IMR-90 (cell line): ENCODE measurements at regions not wholly inside any gene's neighbourhood (a gene's known extent, or its start where the extent isn't known, plus 50 kb on each side); places are given as distances from the start of the nearest gene placed in this dataset.

Source experiments
- ATAC-seq: fragments of 200-7000 bp; cut with Tn5 transposase; 2 replicates; pipeline ENCODE4 v1.9.1; 2020; ENCODE audit warnings: low read depth, mild to moderate bottlenecking, moderate library complexity
- BruUV-seq: library from RNA; stranded (reverse); fragments of 400-500 nt; replicated peaks from 2 replicates; lab custom pipeline; 2021; lab: Mats Ljungman, UMichigan
- CTCF ChIA-PET: fragments of 300-600 bp; formaldehyde crosslinking; extraction: SDS; loops from one replicate; lab custom pipeline; 2021; ENCODE audit warnings: antibody characterized with exemption; lab: Yijun Ruan, JAX
- POLR2A ChIA-PET: fragments of 300-600 bp; sonication (Branson Sonifier 250); formaldehyde crosslinking; loops from one replicate; lab custom pipeline; 2022; ENCODE audit warnings: antibody characterized with exemption; ENCODE audit not compliant: unreplicated experiment; lab: Charles Lee
- DNase-seq: peaks from one replicate; pipeline ENCODE4 v3.0.0; 2013
- H2AFZ ChIP-seq: replicated peaks from 2 replicates; pipeline ENCODE3; 2013; ENCODE audit warnings: low read length, mild to moderate bottlenecking; ENCODE audit not compliant: poor library complexity
- H2AK5ac ChIP-seq: 2 replicates; pipeline ENCODE4 v1.6.1; 2013; ENCODE audit warnings: low read depth, low read length, inconsistent platforms
- H2AK9ac ChIP-seq: replicated peaks from 2 replicates; pipeline ENCODE3; 2013; ENCODE audit warnings: mild to moderate bottlenecking, low read depth, low read length, moderate library complexity; ENCODE audit not compliant: poor library complexity
- H2BK120ac ChIP-seq: 2 replicates; pipeline ENCODE4 v1.6.1; 2013; ENCODE audit warnings: low read depth, low read length, inconsistent platforms
- H2BK15ac ChIP-seq: 3 replicates; pipeline ENCODE4 v1.6.1; 2013; ENCODE audit warnings: low read depth, low read length, inconsistent platforms
- H2BK20ac ChIP-seq: 2 replicates; pipeline ENCODE4 v1.6.1; 2013; ENCODE audit warnings: low read depth, mild to moderate bottlenecking, inconsistent platforms, low read length, moderate library complexity
- H2BK5ac ChIP-seq: 2 replicates; pipeline ENCODE4 v1.6.1; 2013; ENCODE audit warnings: mild to moderate bottlenecking, low read depth, low read length, inconsistent platforms; ENCODE audit not compliant: poor library complexity, severe bottlenecking
- H3K14ac ChIP-seq: replicated peaks from 2 replicates; pipeline ENCODE4 v1.6.1; 2013; ENCODE audit warnings: low read depth, low read length, inconsistent platforms
- H3K18ac ChIP-seq: 2 replicates; pipeline ENCODE4 v1.6.1; 2013; ENCODE audit warnings: low read depth, low read length, control low read depth
- H3K23ac ChIP-seq: 2 replicates; pipeline ENCODE4 v1.6.1; 2013; ENCODE audit warnings: low read depth, low read length, inconsistent platforms
- H3K27ac ChIP-seq: 2 replicates; pipeline ENCODE4 v1.5.1; 2013; ENCODE audit warnings: mild to moderate bottlenecking, control low read depth, low read length; ENCODE audit not compliant: insufficient read depth
- H3K27me3 ChIP-seq: 2 replicates; pipeline ENCODE4 v1.6.1; 2013; ENCODE audit warnings: low read length; ENCODE audit not compliant: control insufficient read depth, insufficient read depth
- H3K36me3 ChIP-seq: 2 replicates; pipeline ENCODE4 v1.6.1; 2013; ENCODE audit warnings: low read length, mixed read lengths; ENCODE audit not compliant: control insufficient read depth, insufficient read depth
- H3K4ac ChIP-seq: 2 replicates; pipeline ENCODE4 v1.6.1; 2013; ENCODE audit warnings: low read depth, low read length, inconsistent platforms
- H3K4me1 ChIP-seq: 2 replicates; pipeline ENCODE4 v1.6.1; 2013; ENCODE audit warnings: low read length, mixed read lengths; ENCODE audit not compliant: control insufficient read depth, insufficient read depth
- H3K4me2 ChIP-seq: 2 replicates; pipeline ENCODE4 v1.6.1; 2013; ENCODE audit warnings: low read depth, mild to moderate bottlenecking, control low read depth, low read length, moderate library complexity
- H3K4me3 ChIP-seq: 2 replicates; pipeline ENCODE4 v1.5.1; 2013; ENCODE audit warnings: low read depth, mild to moderate bottlenecking, control low read depth, low read length, moderate library complexity; ENCODE audit not compliant: insufficient read depth
- H3K56ac ChIP-seq: 2 replicates; pipeline ENCODE4 v1.6.1; 2013; ENCODE audit warnings: low read length, inconsistent platforms; ENCODE audit not compliant: insufficient read depth; ENCODE audit errors: extremely low read depth
- H3K79me1 ChIP-seq, 2 experiments: 2 replicates each; pipeline ENCODE4 v1.6.1; 2013; ENCODE audit warnings: low read length in 2 of 2, inconsistent platforms in 1 of 2, low read depth in 1 of 2
- H3K9ac ChIP-seq: 2 replicates; pipeline ENCODE4 v1.6.1; 2013; ENCODE audit warnings: low read depth, low read length, control low read depth
- H3K9me1 ChIP-seq: 2 replicates; pipeline ENCODE4 v1.6.1; 2013; ENCODE audit warnings: low read length, inconsistent platforms; ENCODE audit not compliant: insufficient read depth
- H3K9me3 ChIP-seq: 2 replicates; pipeline ENCODE4 v1.6.1; 2013; ENCODE audit warnings: low read length; ENCODE audit not compliant: control insufficient read depth, insufficient read depth
- H4K20me1 ChIP-seq: 2 replicates; pipeline ENCODE4 v1.6.1; 2013; ENCODE audit warnings: low read length, inconsistent platforms; ENCODE audit not compliant: insufficient read depth
- H4K5ac ChIP-seq: 2 replicates; pipeline ENCODE4 v1.6.1; 2013; ENCODE audit warnings: mild to moderate bottlenecking, low read depth, low read length, control low read depth
- H4K8ac ChIP-seq, 2 experiments: 2 replicates each; pipeline ENCODE4 v1.6.1; 2013; ENCODE audit warnings: low read depth in 2 of 2, low read length in 2 of 2, control low read depth in 1 of 2, inconsistent platforms in 1 of 2
- H4K91ac ChIP-seq: 2 replicates; pipeline ENCODE4 v1.6.1; 2013; ENCODE audit warnings: low read depth, low read length, inconsistent platforms; ENCODE audit not compliant: insufficient read depth
- POLR2A ChIP-seq: IDR thresholded peaks from 2 replicates; pipeline ENCODE4 v1.6.1; 2012; ENCODE audit warnings: mild to moderate bottlenecking, low read depth, low read length
- RFX5 ChIP-seq: IDR thresholded peaks from 2 replicates; pipeline ENCODE4 v1.8.0; 2012; ENCODE audit warnings: low read depth, mild to moderate bottlenecking, low read length, moderate library complexity
- WGBS, 2 experiments: methylation state at CpG; one replicate each; pipeline versions ENCODE4 v1.1.5 to v1.1.7; 2013; ENCODE audit warnings: missing lambda C conversion rate in 2 of 2; ENCODE audit not compliant: insufficient read length in 1 of 2; ENCODE audit errors: extremely low coverage in 2 of 2; 5-methylcytosine and 5-hydroxymethylcytosine counted together
- dilution Hi-C: fragments of 300-500 bp; cut with HindIII; formaldehyde crosslinking; loops from one replicate; pipeline ENCODE4 v1.14.3; 2018; ENCODE audit warnings: low sequenced_read_pairs; ENCODE audit not compliant: unreplicated experiment
- in situ Hi-C: fragments of 300-500 bp; cut with MboI; formaldehyde crosslinking; loops from 3 replicates; pipeline ENCODE4 v1.14.3; 2019; ENCODE audit warnings: low sequenced_read_pairs, inconsistent platforms, mixed read lengths
- intact Hi-C: fragments of 100-400 bp; cut with micrococcal nuclease; formaldehyde crosslinking; loops from 2 replicates; pipeline ENCODE4 v1.10.0; 2022

DNA sequence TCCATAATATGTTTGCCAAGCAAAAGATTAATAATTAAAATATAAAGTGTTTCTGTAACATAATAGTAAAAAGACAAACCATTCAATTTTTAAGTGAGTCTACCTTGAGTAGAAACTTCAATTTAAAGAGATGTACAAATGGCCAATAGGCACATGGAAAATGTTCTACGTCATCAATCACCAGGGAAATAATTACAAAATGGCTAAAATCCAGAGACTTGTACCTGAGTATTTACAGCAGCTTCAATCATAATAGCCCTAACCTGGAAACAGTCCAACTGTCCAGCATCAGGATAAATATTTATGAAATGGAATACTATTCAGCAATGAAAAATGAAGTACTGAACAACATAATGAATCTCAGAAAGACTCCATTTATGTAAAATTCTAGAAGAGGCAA is 95.5 kb upstream of the FAR2 start:
- CTCF ChIA-PET, result interaction anchor here (0.6 kb wide), 1 partner anchor 705 kb away, joined by 3 read pairs; no protein-coding TSS in a partner anchor

More for the DNA sequence above, 95.5 kb upstream of the FAR2 start:
- Histone ChIP-seq H3K9me1 (no peaks in the 10 kb centered on the region), H3K14ac (no peak overlapping the region), H3K9me3 (no peaks in the 10 kb centered on the region), H3K9ac (no peak overlapping the region), H4K20me1 (no peaks in the 10 kb centered on the region), H3K27me3 (no peaks in the 10 kb centered on the region), H2BK120ac (no peak overlapping the region), H3K56ac (no peak overlapping the region), H2BK20ac (no peak overlapping the region), H4K8ac (no peak overlapping the region), H2AFZ (no peak overlapping the region), H2AK9ac (no peak overlapping the region), H4K91ac (no peak overlapping the region), H3K23ac (no peak overlapping the region), H3K4me1 (no peaks in the 10 kb centered on the region), H2AK5ac (no peak overlapping the region), H3K4me3 (no peak overlapping the region), H3K4me2 (no peak overlapping the region), H3K27ac (no peak overlapping the region), H3K4ac (no peak overlapping the region), H4K5ac (no peak overlapping the region), H2BK15ac (no peak overlapping the region), H3K36me3 (no peaks in the 10 kb centered on the region), H2BK5ac (no peak overlapping the region), H3K79me1 (no peaks in the 10 kb centered on the region), H3K18ac (no peak overlapping the region)
- no CpG with 5 or more reads among the region's 1 CpG for WGBS, 2 experiments
- ATAC-seq (no peak), DNase-seq (no peak)
- POLR2A ChIA-PET, result no interaction called here
- dilution Hi-C loops, result no loop called here
- intact Hi-C loops, result no loop called here
- TF ChIP-seq POLR2A (no peak), RFX5 (peak; percentile 85)
- in situ Hi-C loops, result no loop called here
- no TSS peak for BruUV-seq
